ENCODE measurements at regions not wholly inside any gene's neighbourhood (a gene's known extent, or its start where the extent isn't known, plus 50 kb on each side); places are given as distances from the start of the nearest gene placed in this dataset.
A peak's percentile ranks its signal among the peaks of the same experiment; 100 is the strongest.

DNA sequence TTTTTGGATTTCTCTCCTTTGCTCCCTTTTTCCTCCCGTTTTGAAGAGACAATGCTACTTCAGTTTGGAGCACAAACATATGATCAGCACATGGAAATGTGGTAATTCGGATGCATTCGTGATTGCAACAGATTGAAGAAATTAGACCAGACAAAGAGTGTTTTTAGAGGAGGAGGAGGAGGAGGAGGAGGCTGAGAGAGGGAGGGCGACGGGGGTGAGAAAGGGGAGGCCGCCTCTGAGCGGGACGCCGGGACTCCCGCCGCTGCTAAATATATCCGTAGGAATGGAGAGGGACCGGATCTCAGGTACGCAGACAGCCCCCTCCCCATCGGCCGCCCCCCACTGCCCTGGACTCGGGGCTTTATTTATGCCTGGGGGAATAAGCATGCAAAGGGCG, 179.3 kb downstream of the SEC14L1 start:
- Histone ChIP-seq H3K4me2 (ENCODE audit: low read length) (peak overlapping the region; percentile 77), H3K9ac (ENCODE audit: low read length) (peak overlapping the region; percentile 73), H3K9me2 (replicated peaks; ENCODE audit: low read length) (no peaks in the 10 kb centered on the region), H3F3A (ENCODE audit: low read length, unreplicated experiment) (peaks cover 25% of the 10 kb centered on the region), H3K27ac (ENCODE audit: low read length) (peak overlapping the region; percentile 87), H4K20me1 (ENCODE audit: low read length) (peaks cover 3% of the 10 kb centered on the region; the same call in 1 of the 2 replicates), H3K9me3 (ENCODE audit: low read length) (no peaks in the 10 kb centered on the region), H3K36me3 (ENCODE audit: low read depth, low read length) (peaks cover 14% of the 10 kb centered on the region; the same call in 1 of the 2 replicates), H3K27me3 (ENCODE audit: low read length) (no peaks in the 10 kb centered on the region), H2AFZ (ENCODE audit: low read length) (no peak overlapping the region), H3K4me3 (ENCODE audit: low read length) (peak overlapping the region; percentile 41; the same call in 1 of the 2 replicates), H3K79me2 (ENCODE audit: low read length) (peaks cover 85% of the 10 kb centered on the region), H3K4me1 (ENCODE audit: insufficient read depth, low read length) (peaks cover 68% of the 10 kb centered on the region)
- BruUV-seq (replicated peaks) = no TSS peak
- TF ChIP-seq EZH2phosphoT487 (IDR thresholded peaks at IDR 0.05; ENCODE audit: borderline replicate concordance, low read length) = no peak
- TF ChIP-seq, protein P1, sequence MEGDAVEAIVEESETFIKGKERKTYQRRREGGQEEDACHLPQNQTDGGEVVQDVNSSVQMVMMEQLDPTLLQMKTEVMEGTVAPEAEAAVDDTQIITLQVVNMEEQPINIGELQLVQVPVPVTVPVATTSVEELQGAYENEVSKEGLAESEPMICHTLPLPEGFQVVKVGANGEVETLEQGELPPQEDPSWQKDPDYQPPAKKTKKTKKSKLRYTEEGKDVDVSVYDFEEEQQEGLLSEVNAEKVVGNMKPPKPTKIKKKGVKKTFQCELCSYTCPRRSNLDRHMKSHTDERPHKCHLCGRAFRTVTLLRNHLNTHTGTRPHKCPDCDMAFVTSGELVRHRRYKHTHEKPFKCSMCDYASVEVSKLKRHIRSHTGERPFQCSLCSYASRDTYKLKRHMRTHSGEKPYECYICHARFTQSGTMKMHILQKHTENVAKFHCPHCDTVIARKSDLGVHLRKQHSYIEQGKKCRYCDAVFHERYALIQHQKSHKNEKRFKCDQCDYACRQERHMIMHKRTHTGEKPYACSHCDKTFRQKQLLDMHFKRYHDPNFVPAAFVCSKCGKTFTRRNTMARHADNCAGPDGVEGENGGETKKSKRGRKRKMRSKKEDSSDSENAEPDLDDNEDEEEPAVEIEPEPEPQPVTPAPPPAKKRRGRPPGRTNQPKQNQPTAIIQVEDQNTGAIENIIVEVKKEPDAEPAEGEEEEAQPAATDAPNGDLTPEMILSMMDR (conservative IDR thresholded peaks at IDR 0.05; ENCODE audit: low read depth, low read length) = no peak
- TF ChIP-seq EZH2 (IDR thresholded peaks at IDR 0.05; ENCODE audit: low read length, unreplicated experiment) = no peak
- ChIA-PET POLR2A (ENCODE audit: unreplicated experiment) (interaction anchor here (0.6 kb wide), 1 partner anchor 32 kb away, joined by 4 read pairs; no protein-coding TSS in a partner anchor), CTCF (no interaction called here)
- ATAC-seq = no peak
- DNase-seq = no peak
- intact Hi-C loops (cut with micrococcal nuclease) = no loop called here

DNA sequence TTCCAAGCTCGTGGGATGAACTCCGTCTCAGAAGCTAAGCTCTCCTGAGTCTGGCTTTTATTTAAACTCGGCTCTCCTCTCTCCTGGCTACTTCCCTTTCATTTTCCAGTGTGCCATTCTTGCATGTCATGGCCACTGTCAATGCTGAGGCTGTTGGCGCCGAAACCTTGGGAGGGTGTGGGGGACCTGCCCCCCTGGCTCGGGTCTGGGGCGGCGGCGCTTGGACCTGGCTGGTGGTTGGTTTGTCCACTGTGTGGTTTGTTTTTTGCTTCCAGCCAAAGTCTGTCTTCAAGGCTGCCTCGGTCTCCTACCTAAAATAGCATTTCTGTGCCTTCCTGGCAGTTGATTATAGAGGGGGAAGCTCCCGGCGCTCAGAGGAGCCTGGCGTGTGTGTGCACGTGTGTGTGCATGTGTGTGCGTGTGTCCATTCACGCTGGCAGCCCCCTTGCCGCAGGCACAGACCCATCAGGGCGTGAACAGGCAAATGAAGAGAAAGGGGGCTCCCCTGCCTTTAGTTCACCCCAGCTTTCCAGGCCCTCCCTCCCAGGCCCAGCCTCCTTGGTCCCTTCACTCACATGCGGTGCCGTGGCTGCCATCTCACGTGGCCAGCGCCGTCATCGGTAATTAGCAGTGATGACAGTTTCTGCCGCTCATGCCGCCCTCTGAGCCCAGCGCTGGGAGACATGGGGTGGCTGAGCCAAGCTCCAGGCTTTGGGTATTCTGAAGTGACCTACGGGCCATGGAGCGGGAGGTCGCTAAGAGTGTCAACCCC, 179.9 kb downstream of the SEC14L1 start:
- H3K27ac ChIP-seq (ENCODE audit: low read length) = peak overlapping the region; percentile 87; the same call in 1 of the 2 replicates
- ATAC-seq = no peak
- H3K27me3 ChIP-seq (ENCODE audit: low read length) = no peaks in the 10 kb centered on the region
- DNase-seq = no peak
- no peaks in the 10 kb centered on the region for H3K9me2 ChIP-seq (replicated peaks; ENCODE audit: low read length)
- TF ChIP-seq, protein P1 (conservative IDR thresholded peaks at IDR 0.05; ENCODE audit: low read depth, low read length) = no peak
- no peak for TF ChIP-seq EZH2 (IDR thresholded peaks at IDR 0.05; ENCODE audit: low read length, unreplicated experiment)
- TF ChIP-seq EZH2phosphoT487 (IDR thresholded peaks at IDR 0.05; ENCODE audit: borderline replicate concordance, low read length) = no peak
- H3K4me2 ChIP-seq (ENCODE audit: low read length) = 0 out of 2 replicates have a peak overlapping the region, but pooled peaks have one; percentile 77
- peaks cover 87% of the 10 kb centered on the region for H3K79me2 ChIP-seq (ENCODE audit: low read length)
- H2AFZ ChIP-seq (ENCODE audit: low read length) = no peak overlapping the region
- H3K4me1 ChIP-seq (ENCODE audit: insufficient read depth, low read length) = peaks cover 71% of the 10 kb centered on the region
- ChIA-PET CTCF (no interaction called here), POLR2A (ENCODE audit: unreplicated experiment) (interaction anchor here (0.6 kb wide), 1 partner anchor 33 kb away, joined by 4 read pairs; no protein-coding TSS in a partner anchor)
- 0 out of 2 replicates have a peak, but pooled peaks cover under 1% of the 10 kb centered on the region for H4K20me1 ChIP-seq (ENCODE audit: low read length)
- H3K36me3 ChIP-seq (ENCODE audit: low read depth, low read length) = peaks cover 12% of the 10 kb centered on the region; the same call in 1 of the 2 replicates
- H3K9me3 ChIP-seq (ENCODE audit: low read length) = no peaks in the 10 kb centered on the region
- no TSS peak for BruUV-seq (replicated peaks)
- intact Hi-C loops (cut with micrococcal nuclease) = no loop called here
- H3K9ac ChIP-seq (ENCODE audit: low read length) = no peak overlapping the region
- H3K4me3 ChIP-seq (ENCODE audit: low read length) = no peak overlapping the region
- H3F3A ChIP-seq (ENCODE audit: low read length, unreplicated experiment) = peaks cover 25% of the 10 kb centered on the region

All from PC-3 (cell line).